Suprapubic skin (tissue), 4 donors: ENCODE measurements at regions not wholly inside any gene's neighbourhood (a gene's known extent, or its start where the extent isn't known, plus 50 kb on each side); places are given as distances from the start of the nearest gene placed in this dataset.

ENCODE experiments used
- DNase-seq, 2 donors: peaks; one replicate each; pipeline ENCODE4 v3.0.0-alpha.2; 2019; ENCODE audit warnings: low spot score in 2 of 2
- H3K27ac ChIP-seq: fragments of 200-600 bp; sonication (generic); one replicate; pipeline ENCODE4 v1.5.1; 2019
- H3K27me3 ChIP-seq: fragments of 200-600 bp; sonication (generic); one replicate; pipeline ENCODE4 v1.5.1; 2019
- H3K36me3 ChIP-seq: fragments of 200-600 bp; sonication (generic); one replicate; pipeline ENCODE4 v1.5.1; 2019
- H3K4me1 ChIP-seq: fragments of 200-600 bp; sonication (generic); one replicate; pipeline ENCODE4 v1.5.1; 2019
- H3K4me3 ChIP-seq: fragments of 200-600 bp; sonication (generic); one replicate; pipeline ENCODE4 v1.5.1; 2019; ENCODE audit warnings: mild to moderate bottlenecking
- H3K9me3 ChIP-seq: fragments of 200-600 bp; sonication (generic); one replicate; pipeline ENCODE4 v1.5.1; 2019
- EP300 ChIP-seq: sonication (generic); formaldehyde crosslinking; IDR thresholded peaks from one replicate; pipeline ENCODE4 v1.6.1; 2017; ENCODE audit warnings: antibody characterized with exemption
- POLR2A ChIP-seq, 2 donors: fragments of 450-650 bp; IDR thresholded peaks; one replicate each; pipeline ENCODE4 v1.6.1; 2017; ENCODE audit warnings: antibody characterized with exemption in 2 of 2, mild to moderate bottlenecking in 2 of 2, moderate library complexity in 2 of 2
- POLR2AphosphoS5 ChIP-seq, 3 donors: sonication (generic); formaldehyde crosslinking; IDR thresholded peaks; one replicate each; pipeline ENCODE4 v1.6.1; 2017; ENCODE audit warnings: antibody characterized with exemption in 3 of 3
- WGBS: methylation state at CpG from one replicate; pipeline ENCODE4 v1.1.5; 2018; 5-methylcytosine and 5-hydroxymethylcytosine counted together
- TF ChIP-seq, protein P1 (sequence below), 2 donors: fragments of 200-600 bp in 1 of 2; fragments of 450-650 bp in 1 of 2; sonication (generic) in 1 of 2; IDR thresholded peaks; one replicate each; pipeline ENCODE4 v1.5.1; 2016 to 2019; ENCODE audit warnings: antibody characterized with exemption in 2 of 2, mild to moderate bottlenecking in 1 of 2, moderate library complexity in 1 of 2

DNA sequence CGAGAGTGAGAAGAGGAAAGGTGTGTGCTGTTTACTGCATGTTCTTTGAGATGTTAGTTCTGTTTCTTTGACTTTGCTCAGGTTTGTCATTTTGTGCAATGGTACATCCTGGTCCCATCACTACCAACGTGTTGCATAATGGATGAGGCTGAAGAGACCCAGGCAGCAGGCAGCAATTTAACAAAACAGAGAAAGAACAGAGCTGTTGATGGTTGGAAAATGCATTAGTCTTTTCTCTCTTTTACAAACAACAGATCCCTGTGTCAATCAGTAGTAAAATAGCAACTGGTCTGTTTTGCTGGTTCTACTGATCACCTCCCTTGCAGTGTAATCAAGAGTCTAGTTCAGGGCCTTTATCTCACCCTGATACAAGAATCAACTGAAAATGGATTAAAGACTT is 64.8 kb upstream of the LIMCH1 start:
- no peak for TF ChIP-seq POLR2AphosphoS5 (IDR thresholded peaks at IDR 0.05)
- no peak for TF ChIP-seq EP300
- TF ChIP-seq, protein P1, sequence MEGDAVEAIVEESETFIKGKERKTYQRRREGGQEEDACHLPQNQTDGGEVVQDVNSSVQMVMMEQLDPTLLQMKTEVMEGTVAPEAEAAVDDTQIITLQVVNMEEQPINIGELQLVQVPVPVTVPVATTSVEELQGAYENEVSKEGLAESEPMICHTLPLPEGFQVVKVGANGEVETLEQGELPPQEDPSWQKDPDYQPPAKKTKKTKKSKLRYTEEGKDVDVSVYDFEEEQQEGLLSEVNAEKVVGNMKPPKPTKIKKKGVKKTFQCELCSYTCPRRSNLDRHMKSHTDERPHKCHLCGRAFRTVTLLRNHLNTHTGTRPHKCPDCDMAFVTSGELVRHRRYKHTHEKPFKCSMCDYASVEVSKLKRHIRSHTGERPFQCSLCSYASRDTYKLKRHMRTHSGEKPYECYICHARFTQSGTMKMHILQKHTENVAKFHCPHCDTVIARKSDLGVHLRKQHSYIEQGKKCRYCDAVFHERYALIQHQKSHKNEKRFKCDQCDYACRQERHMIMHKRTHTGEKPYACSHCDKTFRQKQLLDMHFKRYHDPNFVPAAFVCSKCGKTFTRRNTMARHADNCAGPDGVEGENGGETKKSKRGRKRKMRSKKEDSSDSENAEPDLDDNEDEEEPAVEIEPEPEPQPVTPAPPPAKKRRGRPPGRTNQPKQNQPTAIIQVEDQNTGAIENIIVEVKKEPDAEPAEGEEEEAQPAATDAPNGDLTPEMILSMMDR (IDR thresholded peaks at IDR 0.05), result no peak
- no peak for TF ChIP-seq POLR2A (IDR thresholded peaks at IDR 0.05)
- 82% methylated on average over 2 of the region's 2 CpGs for WGBS
- no peaks in the 10 kb centered on the region for H3K9me3 ChIP-seq
- H3K27me3 ChIP-seq, result no peaks in the 10 kb centered on the region
- no peaks in the 10 kb centered on the region for H3K36me3 ChIP-seq
- H3K4me3 ChIP-seq, result no peak overlapping the region
- no peak overlapping the region for H3K27ac ChIP-seq
- peaks cover 16% of the 10 kb centered on the region for H3K4me1 ChIP-seq
- no peak for DNase-seq

- Histone ChIP-seq H3K4me3 (no peak overlapping the region), H3K27ac (no peak overlapping the region), H3K4me1 (peaks cover 16% of the 10 kb centered on the region), H3K9me3 (no peaks in the 10 kb centered on the region), H3K27me3 (no peaks in the 10 kb centered on the region), H3K36me3 (no peaks in the 10 kb centered on the region)
- 97% methylated on average over 1 of the region's 1 CpG for WGBS
- DNase-seq, result no peak
- TF ChIP-seq EP300 (no peak), POLR2A (IDR thresholded peaks at IDR 0.05) (no peak), POLR2AphosphoS5 (IDR thresholded peaks at IDR 0.05) (no peak)
- TF ChIP-seq, protein P1 (IDR thresholded peaks at IDR 0.05), result no peak
Measured at GRCh38 chr4:41475402-41475801, 62.6 kb upstream of the LIMCH1 start.

DNA sequence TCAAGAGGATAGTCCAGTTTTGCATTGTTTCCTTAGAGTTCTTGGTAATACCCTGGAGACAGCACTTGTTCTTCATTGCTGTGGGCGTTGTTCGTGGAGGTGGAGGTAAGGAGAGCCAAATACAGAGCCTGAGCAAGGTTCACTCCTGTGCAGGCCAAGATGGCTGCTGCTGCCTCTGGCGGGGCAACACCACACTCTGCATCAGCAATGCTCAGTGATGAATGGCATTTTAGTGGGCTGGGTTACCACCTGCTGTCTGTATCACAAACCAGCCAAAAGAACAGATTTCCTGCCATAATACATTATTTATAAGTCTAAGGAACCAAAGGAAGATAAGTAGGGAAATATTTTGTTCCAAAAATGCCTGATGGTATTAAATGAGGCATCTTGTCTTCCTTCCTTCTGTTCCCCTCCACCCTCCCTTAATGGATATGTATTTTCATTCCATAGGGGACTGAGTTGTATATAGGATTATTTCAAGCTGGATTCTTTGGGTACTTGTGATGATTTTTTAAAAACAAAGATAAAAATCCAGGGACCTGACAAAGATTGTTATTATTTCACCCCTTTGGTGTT is 61.6 kb upstream of the LIMCH1 start:
- H3K4me1 ChIP-seq, result peaks cover 12% of the 10 kb centered on the region
- 87% methylated on average over 3 of the region's 3 CpGs for WGBS
- no peaks in the 10 kb centered on the region for H3K27me3 ChIP-seq
- no peaks in the 10 kb centered on the region for H3K9me3 ChIP-seq
- no peak overlapping the region for H3K4me3 ChIP-seq
- TF ChIP-seq POLR2AphosphoS5 (IDR thresholded peaks at IDR 0.05) (no peak), EP300 (no peak), POLR2A (IDR thresholded peaks at IDR 0.05) (no peak)
- TF ChIP-seq, protein P1 (IDR thresholded peaks at IDR 0.05), result no peak
- DNase-seq, result no peak
- no peaks in the 10 kb centered on the region for H3K36me3 ChIP-seq
- no peak overlapping the region for H3K27ac ChIP-seq

GRCh38 chr4:41477181-41477905 is 60.6 kb upstream of the LIMCH1 start:
- Histone ChIP-seq H3K36me3 (no peaks in the 10 kb centered on the region), H3K4me1 (peaks cover 4% of the 10 kb centered on the region), H3K9me3 (no peaks in the 10 kb centered on the region), H3K4me3 (no peak overlapping the region), H3K27me3 (no peaks in the 10 kb centered on the region), H3K27ac (no peak overlapping the region)
- TF ChIP-seq POLR2AphosphoS5 (IDR thresholded peaks at IDR 0.05), result no peak
- TF ChIP-seq POLR2A (IDR thresholded peaks at IDR 0.05), result no peak
- no peak for TF ChIP-seq EP300
- TF ChIP-seq, protein P1 (IDR thresholded peaks at IDR 0.05), result no peak
- WGBS, result 93% methylated on average over 6 of the region's 6 CpGs
- no peak for DNase-seq

DNA sequence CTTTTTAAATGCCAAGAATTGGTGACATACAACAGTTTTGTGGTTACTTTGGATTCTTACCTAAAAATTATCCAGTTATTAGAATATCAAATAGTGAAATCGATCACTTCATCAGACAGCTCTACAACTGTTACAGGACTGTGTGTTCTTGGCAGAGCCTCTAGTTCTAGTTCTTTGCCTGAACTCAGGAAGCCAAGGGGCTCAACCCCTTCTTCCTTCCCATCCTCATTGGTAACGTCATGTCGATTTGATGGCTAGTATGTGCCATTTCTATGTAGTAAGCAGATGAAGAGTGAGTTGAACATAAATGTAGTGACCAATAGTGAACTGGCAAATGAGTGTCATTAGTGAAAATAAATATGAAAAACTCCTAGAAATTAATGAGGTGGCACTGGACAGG is 59.4 kb upstream of the LIMCH1 start:
- Histone ChIP-seq H3K4me1 (no peaks in the 10 kb centered on the region), H3K27me3 (no peaks in the 10 kb centered on the region), H3K9me3 (no peaks in the 10 kb centered on the region), H3K36me3 (no peaks in the 10 kb centered on the region), H3K27ac (no peak overlapping the region), H3K4me3 (no peak overlapping the region)
- DNase-seq, result no peak
- WGBS, result 92% methylated on average over 3 of the region's 3 CpGs
- TF ChIP-seq, protein P1 (IDR thresholded peaks at IDR 0.05), result no peak
- TF ChIP-seq POLR2AphosphoS5 (IDR thresholded peaks at IDR 0.05), result no peak
- no peak for TF ChIP-seq EP300
- TF ChIP-seq POLR2A (IDR thresholded peaks at IDR 0.05), result no peak
